Naive thymus-derived CD4-positive, alpha-beta T cell (primary cell): ENCODE measurements at regions not wholly inside any gene's neighbourhood (a gene's known extent, or its start where the extent isn't known, plus 50 kb on each side); places are given as distances from the start of the nearest gene placed in this dataset.

Experiments
- ATAC-seq: fragments of 150-1000 bp; cut with Tn5 transposase; 2 replicates; pipeline ENCODE4 v1.10.0; 2021; ENCODE audit warnings: mild to moderate bottlenecking, moderate library complexity
- CTCF ChIA-PET: fragments of 350-600 bp; sonication (Branson Sonifier 250); formaldehyde crosslinking; loops from one replicate; lab custom pipeline; 2021; ENCODE audit warnings: antibody characterized with exemption; lab: Charles Lee
- POLR2A ChIA-PET: fragments of 350-600 bp; sonication (Branson Sonifier 250); formaldehyde crosslinking; loops from one replicate; lab custom pipeline; 2021; ENCODE audit warnings: antibody characterized with exemption, inconsistent platforms; lab: Charles Lee
- DNase-seq, 9 donors: peaks; one replicate each; pipeline versions ENCODE4 v3.0.0 to v3.0.0-alpha.2; 2020 to 2022; ENCODE audit warnings: mixed read lengths in 1 of 9
- H3K27ac ChIP-seq: one replicate; pipeline ENCODE4 v1.7.0; 2013; ENCODE audit warnings: mild to moderate bottlenecking, low read depth, low read length, moderate library complexity
- H3K27me3 ChIP-seq, 2 donors: one replicate each; pipeline ENCODE4 v1.7.0; 2013; ENCODE audit warnings: low read length in 2 of 2, mild to moderate bottlenecking in 2 of 2, moderate library complexity in 2 of 2; ENCODE audit not compliant: control insufficient read depth in 2 of 2, insufficient read depth in 2 of 2
- H3K36me3 ChIP-seq, 3 experiments: 1 replicate in 2 of 3; 2 replicates in 1 of 3; pipeline ENCODE4 v1.7.0; 2013; ENCODE audit warnings: low read length in 3 of 3, mild to moderate bottlenecking in 3 of 3, moderate library complexity in 1 of 3; ENCODE audit not compliant: insufficient read depth in 3 of 3, control insufficient read depth in 2 of 3
- H3K4me1 ChIP-seq, 2 donors: one replicate each; pipeline ENCODE4 v1.7.0; 2013; ENCODE audit warnings: low read length in 2 of 2, mild to moderate bottlenecking in 2 of 2, moderate library complexity in 1 of 2; ENCODE audit not compliant: control insufficient read depth in 2 of 2, insufficient read depth in 2 of 2
- H3K4me3 ChIP-seq: 2 replicates; pipeline ENCODE4 v1.7.0; 2013; ENCODE audit warnings: mild to moderate bottlenecking, low read length
- H3K9me3 ChIP-seq, 3 experiments: 1 replicate in 2 of 3; 2 replicates in 1 of 3; pipeline ENCODE4 v1.7.0; 2013; ENCODE audit warnings: low read length in 3 of 3; ENCODE audit not compliant: control insufficient read depth in 2 of 3
- H3K27ac Mint-ChIP-seq, 9 donors: one replicate each; pipeline ENCODE4 v1.8.0; 2020 to 2022; ENCODE audit warnings: mixed read lengths in 9 of 9, mild to moderate bottlenecking in 8 of 9, moderate library complexity in 5 of 9, inconsistent platforms in 2 of 9
- H3K27me3 Mint-ChIP-seq, 5 donors: one replicate each; pipeline ENCODE4 v1.8.0; 2021 to 2022; ENCODE audit warnings: mixed read lengths in 5 of 5, mild to moderate bottlenecking in 1 of 5
- H3K36me3 Mint-ChIP-seq, 5 donors: one replicate each; pipeline ENCODE4 v1.8.0; 2020 to 2022; ENCODE audit warnings: mixed read lengths in 5 of 5, mild to moderate bottlenecking in 3 of 5, inconsistent platforms in 1 of 5
- H3K4me1 Mint-ChIP-seq, 7 donors: one replicate each; pipeline ENCODE4 v1.8.0; 2020 to 2022; ENCODE audit warnings: mixed read lengths in 7 of 7, mild to moderate bottlenecking in 3 of 7, inconsistent platforms in 1 of 7
- H3K4me3 Mint-ChIP-seq, 10 donors: one replicate each; pipeline ENCODE4 v1.8.0; 2020 to 2022; ENCODE audit warnings: mild to moderate bottlenecking in 10 of 10, mixed read lengths in 10 of 10, moderate library complexity in 6 of 10, inconsistent platforms in 2 of 10
- H3K9me3 Mint-ChIP-seq, 11 donors: one replicate each; pipeline ENCODE4 v1.8.0; 2020 to 2022; ENCODE audit warnings: mixed read lengths in 11 of 11, mild to moderate bottlenecking in 4 of 11, inconsistent platforms in 1 of 11, moderate library complexity in 1 of 11
- intact Hi-C, 2 donors: fragments of 100-400 bp; cut with micrococcal nuclease; formaldehyde crosslinking; loops; one replicate each; pipeline ENCODE4 v1.15.1; 2023

DNA sequence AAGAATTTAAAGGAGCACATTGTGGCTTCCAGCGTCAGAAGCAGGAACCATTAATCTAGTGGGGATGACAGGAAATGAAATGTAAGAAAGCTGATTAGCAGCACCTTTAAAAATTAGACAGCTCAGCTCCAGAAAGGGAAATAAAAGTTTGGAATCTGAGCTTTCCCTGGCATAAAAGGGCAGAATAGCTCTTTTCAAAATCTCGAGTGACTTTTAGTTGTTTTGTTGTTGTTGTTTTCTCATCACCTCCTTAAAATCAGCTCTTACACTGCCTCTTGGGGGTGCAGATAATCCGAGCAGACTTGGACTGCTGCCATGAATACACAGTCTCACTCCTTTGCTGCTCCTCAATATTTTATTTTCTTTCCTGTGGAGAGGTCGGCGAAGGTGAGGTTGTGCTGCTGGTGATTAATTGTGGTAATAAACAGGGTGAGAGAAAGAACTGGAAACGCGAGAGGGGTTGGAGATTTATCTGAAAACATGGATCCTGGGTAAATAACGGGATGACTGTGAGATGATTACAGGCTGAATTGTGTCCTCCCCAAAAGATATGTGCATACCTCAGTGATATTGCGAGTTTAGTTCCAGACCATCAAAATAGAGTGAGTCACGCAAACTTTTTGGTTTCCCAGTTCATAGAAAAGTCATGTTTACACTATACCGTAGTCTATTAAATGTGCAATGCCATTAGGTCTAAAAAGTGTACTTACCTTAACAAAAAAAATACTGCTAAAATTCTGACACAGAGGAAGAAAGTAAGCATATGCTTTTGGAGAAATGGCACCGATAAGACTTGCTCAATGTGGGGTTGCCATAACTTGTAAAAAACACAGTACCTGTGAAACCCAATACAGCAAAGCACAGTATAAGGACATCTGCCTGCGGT lies 787.7 kb downstream of the UQCRFS1 start:
- no peak for DNase-seq
- Histone ChIP-seq H3K27me3 (no peaks in the 10 kb centered on the region), H3K9me3 (no peaks in the 10 kb centered on the region), H3K36me3 (no peaks in the 10 kb centered on the region), H3K4me1 (no peaks in the 10 kb centered on the region), H3K27ac (no peak overlapping the region), H3K4me3 (no peak overlapping the region)
- H3K27me3 Mint-ChIP-seq = peaks cover 0 to 13% (median 0%) of the 10 kb centered on the region in 5 donors
- intact Hi-C loops = no loop called here
- H3K36me3 Mint-ChIP-seq = no peaks in the 10 kb centered on the region
- H3K4me3 Mint-ChIP-seq = no peak overlapping the region
- no peak overlapping the region for H3K27ac Mint-ChIP-seq
- peaks cover 0 to 44% (median 0%) of the 10 kb centered on the region in 7 donors for H3K4me1 Mint-ChIP-seq
- POLR2A ChIA-PET = no interaction called here
- CTCF ChIA-PET = no interaction called here
- ATAC-seq = no peak
- H3K9me3 Mint-ChIP-seq = peaks cover 0 to 8% (median 0%) of the 10 kb centered on the region in 11 donors

DNA sequence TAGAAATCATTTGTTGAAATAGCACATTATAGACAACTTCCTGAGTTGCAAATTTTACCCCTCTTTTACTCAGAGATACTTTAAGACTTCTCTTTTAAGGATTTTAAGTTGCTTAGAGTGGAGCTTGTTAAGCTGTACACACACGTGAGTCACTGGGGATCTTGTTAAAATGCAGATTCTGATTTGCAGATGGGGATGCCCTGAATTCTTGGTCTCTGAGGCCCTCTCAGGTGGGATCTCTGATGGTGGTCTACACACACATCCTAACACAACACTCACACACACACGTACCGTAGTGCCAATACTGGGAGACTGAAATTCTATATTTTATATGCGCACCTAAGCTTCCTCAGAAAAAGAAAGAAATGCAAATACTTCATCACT lies 788.3 kb downstream of the UQCRFS1 start:
- DNase-seq (no peak), ATAC-seq (no peak)
- no peaks in the 10 kb centered on the region for H3K36me3 ChIP-seq
- peaks cover 0 to 46% (median 0%) of the 10 kb centered on the region in 7 donors for H3K4me1 Mint-ChIP-seq
- no peaks in the 10 kb centered on the region for H3K27me3 ChIP-seq
- H3K27me3 Mint-ChIP-seq = peaks cover 0 to 13% (median 0%) of the 10 kb centered on the region in 5 donors
- H3K36me3 Mint-ChIP-seq = no peaks in the 10 kb centered on the region
- ChIA-PET CTCF (no interaction called here), POLR2A (no interaction called here)
- no peaks in the 10 kb centered on the region for H3K4me1 ChIP-seq
- no peak overlapping the region for H3K4me3 Mint-ChIP-seq
- H3K4me3 ChIP-seq = no peak overlapping the region
- no peak overlapping the region for H3K27ac ChIP-seq
- H3K27ac Mint-ChIP-seq = no peak overlapping the region
- intact Hi-C loops = no loop called here
- H3K9me3 Mint-ChIP-seq = peaks cover 0 to 8% (median 0%) of the 10 kb centered on the region in 11 donors
- H3K9me3 ChIP-seq = no peaks in the 10 kb centered on the region

DNA sequence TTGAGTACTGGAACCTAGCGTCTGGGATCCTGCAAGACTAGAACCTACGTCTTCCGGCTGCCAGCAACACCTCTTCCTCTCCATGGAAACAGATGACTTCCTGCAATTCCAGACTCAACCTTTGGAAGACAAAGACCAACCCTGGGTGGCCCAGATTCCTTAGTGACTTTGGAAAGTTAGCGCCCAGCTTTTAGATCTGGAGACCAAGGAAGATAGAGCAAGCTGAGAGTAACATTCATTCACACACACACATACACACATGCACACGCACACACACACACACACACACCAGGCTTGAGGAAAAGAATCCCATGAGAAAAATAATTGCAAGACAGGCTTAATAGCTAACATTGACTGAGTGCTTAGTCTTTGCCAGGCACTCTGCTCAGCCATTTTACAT lies 788.9 kb downstream of the UQCRFS1 start:
- no peaks in the 10 kb centered on the region for H3K4me1 ChIP-seq
- no peaks in the 10 kb centered on the region for H3K36me3 ChIP-seq
- H3K27me3 ChIP-seq = no peaks in the 10 kb centered on the region
- H3K4me3 Mint-ChIP-seq = no peak overlapping the region
- H3K9me3 ChIP-seq = no peaks in the 10 kb centered on the region
- intact Hi-C loops = no loop called here
- ATAC-seq (no peak), DNase-seq (no peak)
- peaks cover 0 to 42% (median 0%) of the 10 kb centered on the region in 7 donors for H3K4me1 Mint-ChIP-seq
- CTCF ChIA-PET = no interaction called here
- POLR2A ChIA-PET = no interaction called here
- peaks cover 0 to 8% (median 0%) of the 10 kb centered on the region in 11 donors for H3K9me3 Mint-ChIP-seq
- H3K27ac ChIP-seq = no peak overlapping the region
- H3K27ac Mint-ChIP-seq = no peak overlapping the region
- no peak overlapping the region for H3K4me3 ChIP-seq
- H3K36me3 Mint-ChIP-seq = no peaks in the 10 kb centered on the region
- peaks cover 0 to 13% (median 0%) of the 10 kb centered on the region in 5 donors for H3K27me3 Mint-ChIP-seq

DNA sequence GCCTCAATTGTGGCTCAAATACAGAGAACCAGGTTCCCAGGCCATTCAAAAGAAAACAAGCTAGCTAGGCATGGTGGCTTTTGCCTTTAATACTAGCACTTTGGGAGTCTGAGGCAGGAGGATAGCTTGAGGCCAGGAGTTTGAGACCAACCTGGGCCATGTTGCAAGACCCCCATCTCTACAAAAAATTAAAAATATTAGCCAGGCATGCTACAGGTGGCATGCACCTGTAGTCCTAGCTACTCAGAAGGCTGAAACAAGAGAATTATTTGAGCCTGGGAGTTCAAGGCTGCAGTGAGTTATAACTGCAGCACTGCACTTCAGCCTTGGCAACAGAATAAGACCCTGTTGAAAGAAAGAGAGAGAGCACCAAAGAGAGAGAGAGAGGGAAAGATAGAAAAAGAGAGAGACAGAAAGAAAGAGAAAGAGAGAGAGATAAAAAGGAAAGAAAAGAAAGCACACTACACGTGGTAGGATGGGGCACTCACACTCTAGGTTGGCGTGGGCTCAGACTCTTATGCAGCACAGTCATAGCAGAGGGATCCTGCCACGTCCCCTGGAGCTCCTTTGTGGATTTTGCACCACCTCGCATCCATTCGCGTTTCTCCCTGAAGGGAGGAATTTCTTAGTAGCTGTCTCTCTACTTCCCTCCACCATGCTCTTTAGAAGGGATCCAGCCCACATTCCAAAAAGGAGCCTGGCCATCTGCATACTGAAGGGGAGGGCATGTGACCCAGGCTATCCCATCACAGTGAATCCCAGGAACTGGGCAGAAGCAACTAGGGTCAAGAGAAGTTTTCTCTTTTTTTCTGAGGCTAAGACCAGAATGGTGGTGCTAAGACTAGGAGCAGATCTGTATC lies 789.9 kb downstream of the UQCRFS1 start:
- CTCF ChIA-PET = no interaction called here
- no peak for DNase-seq
- H3K27ac ChIP-seq = no peak overlapping the region
- no peaks in the 10 kb centered on the region for H3K4me1 ChIP-seq
- ATAC-seq = no peak
- no peaks in the 10 kb centered on the region for H3K36me3 ChIP-seq
- no peaks in the 10 kb centered on the region for H3K27me3 ChIP-seq
- POLR2A ChIA-PET = no interaction called here
- no peaks in the 10 kb centered on the region for H3K9me3 ChIP-seq
- Mint-ChIP-seq H3K9me3 (peaks cover 0 to 8% (median 2%) of the 10 kb centered on the region in 11 donors), H3K4me3 (no peak overlapping the region), H3K27me3 (peaks cover 0 to 13% (median 0%) of the 10 kb centered on the region in 5 donors), H3K4me1 (peaks cover 0 to 37% (median 0%) of the 10 kb centered on the region in 7 donors), H3K27ac (no peak overlapping the region), H3K36me3 (peaks cover 0 to 2% (median 0%) of the 10 kb centered on the region in 5 donors)
- intact Hi-C loops = no loop called here
- H3K4me3 ChIP-seq = no peak overlapping the region

DNA sequence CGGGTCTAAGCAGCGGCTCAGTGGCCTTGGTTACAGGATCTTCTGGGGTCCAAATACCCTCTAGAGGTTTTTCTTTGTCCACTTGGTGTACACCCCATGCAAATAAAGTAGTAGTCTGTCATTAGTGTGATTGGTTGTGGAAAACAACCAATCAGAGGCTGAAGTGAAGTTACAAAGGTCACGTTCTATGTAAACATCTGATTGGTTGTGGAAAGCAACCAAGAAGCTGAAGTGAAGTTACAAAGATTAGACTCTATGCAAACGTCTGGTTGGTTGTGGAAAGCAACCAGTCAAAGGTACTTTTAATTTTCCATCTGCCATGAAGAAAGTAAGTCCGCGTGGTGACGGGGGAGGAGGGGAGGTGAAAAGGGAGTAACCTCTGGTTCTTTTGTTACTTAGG lies 790.9 kb downstream of the UQCRFS1 start:
- Histone ChIP-seq H3K27ac (no peak overlapping the region), H3K27me3 (no peaks in the 10 kb centered on the region), H3K9me3 (no peaks in the 10 kb centered on the region), H3K36me3 (no peaks in the 10 kb centered on the region), H3K4me1 (no peaks in the 10 kb centered on the region), H3K4me3 (no peak overlapping the region)
- H3K36me3 Mint-ChIP-seq = peaks cover 0 to 2% (median 0%) of the 10 kb centered on the region in 5 donors
- ChIA-PET CTCF (no interaction called here), POLR2A (no interaction called here)
- intact Hi-C loops = no loop called here
- peaks cover 0 to 32% (median 0%) of the 10 kb centered on the region in 7 donors for H3K4me1 Mint-ChIP-seq
- no peak overlapping the region for H3K4me3 Mint-ChIP-seq
- ATAC-seq (no peak), DNase-seq (no peak)
- no peak overlapping the region for H3K27ac Mint-ChIP-seq
- H3K9me3 Mint-ChIP-seq = peaks cover 0 to 8% (median 2%) of the 10 kb centered on the region in 11 donors
- peaks cover 0 to 7% (median 0%) of the 10 kb centered on the region in 5 donors for H3K27me3 Mint-ChIP-seq

DNA sequence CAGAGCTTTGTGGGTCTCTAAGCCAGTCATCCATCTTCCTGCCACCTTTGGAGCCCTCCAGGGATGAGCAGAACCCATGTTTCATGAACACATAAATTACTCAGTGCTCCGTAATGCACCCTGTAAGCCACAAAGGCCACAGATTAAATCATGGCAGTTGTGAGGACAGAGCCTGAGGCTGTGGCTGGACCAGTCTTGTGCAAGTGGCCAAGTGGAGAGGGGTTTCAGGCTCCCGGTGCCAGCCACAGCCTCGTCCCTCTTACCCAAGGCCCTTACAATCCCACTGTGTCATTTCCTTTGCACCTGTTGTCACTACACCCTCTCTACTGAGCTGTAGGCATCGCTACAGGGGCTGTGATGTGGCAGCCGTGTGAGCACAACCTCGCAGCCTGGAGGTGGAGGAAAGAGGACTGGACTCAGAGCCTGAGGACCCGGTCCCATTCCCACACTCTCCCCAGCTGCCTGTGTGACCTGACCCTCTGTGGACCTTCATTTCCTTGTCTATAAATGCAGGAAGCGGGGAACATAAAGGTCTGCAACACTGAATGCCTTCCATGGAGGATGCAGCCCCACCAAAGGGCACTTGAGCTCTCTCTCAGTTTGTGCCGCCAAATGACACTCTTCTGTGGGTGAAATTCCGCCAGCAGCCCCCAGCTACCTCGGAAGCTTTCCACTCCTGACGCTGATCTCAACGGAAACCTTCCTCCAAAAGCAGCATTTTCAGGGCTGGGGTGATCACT lies 792.0 kb downstream of the UQCRFS1 start:
- no peak for DNase-seq
- CTCF ChIA-PET = no interaction called here
- Mint-ChIP-seq H3K4me3 (no peak overlapping the region), H3K27ac (no peak overlapping the region), H3K4me1 (peaks cover 0 to 27% (median 0%) of the 10 kb centered on the region in 7 donors), H3K9me3 (peaks cover 0 to 8% (median 2%) of the 10 kb centered on the region in 11 donors), H3K27me3 (peaks cover 0 to 7% (median 0%) of the 10 kb centered on the region in 5 donors), H3K36me3 (peaks cover 0 to 2% (median 0%) of the 10 kb centered on the region in 5 donors)
- Histone ChIP-seq H3K27me3 (no peaks in the 10 kb centered on the region), H3K4me3 (no peak overlapping the region), H3K9me3 (no peaks in the 10 kb centered on the region), H3K27ac (no peak overlapping the region), H3K4me1 (no peaks in the 10 kb centered on the region), H3K36me3 (no peaks in the 10 kb centered on the region)
- no peak for ATAC-seq
- intact Hi-C loops = no loop called here
- POLR2A ChIA-PET = no interaction called here
